A673 (cell line): ENCODE measurements at regions not wholly inside any gene's neighbourhood (a gene's known extent, or its start where the extent isn't known, plus 50 kb on each side); places are given as distances from the start of the nearest gene placed in this dataset.

Experiments used
- CTCF ChIP-seq: fragments of 300-800, 200-600 bp; sonication (generic); conservative IDR thresholded peaks from 2 replicates; pipeline ENCODE4 v1.5.1; 2017; ENCODE audit warnings: low read depth, mild to moderate bottlenecking, antibody characterized with exemption, low read length, moderate library complexity, mixed read lengths
- EZH2 ChIP-seq: fragments of 200-600 bp; sonication (generic); IDR thresholded peaks from 2 replicates; pipeline ENCODE4 v1.6.1; 2017; ENCODE audit warnings: borderline replicate concordance, low read depth, mild to moderate bottlenecking, mixed read lengths, antibody characterized with exemption, low read length; ENCODE audit not compliant: poor library complexity, severe bottlenecking

- TF ChIP-seq CTCF (no peak), EZH2 (no peak)
These were observed 159.8 kb downstream of the COPRS start for GRCh38 chr17:31699281-31699680.
